ENCODE measurements at regions not wholly inside any gene's neighbourhood (a gene's known extent, or its start where the extent isn't known, plus 50 kb on each side); places are given as distances from the start of the nearest gene placed in this dataset.

- no peak for TF ChIP-seq CTCF (IDR thresholded peaks at IDR 0.05; ENCODE audit: low read depth, low read length)
- no peak for DNase-seq (ENCODE audit: low read depth in 2 of 2)
- no peak overlapping the region for H3K4me3 ChIP-seq (replicated peaks in 1 of 2; ENCODE audit: low read depth in 2 of 2, low read length in 2 of 2)
Measured at GRCh38 chr1:63718541-63718970, 55.3 kb upstream of the ROR1 start.

GRCh38 chr1:63721531-63722189 is 52.2 kb upstream of the ROR1 start:
- DNase-seq (ENCODE audit: low read depth in 2 of 2) = peak; percentile 16 to 48
- no peak for TF ChIP-seq CTCF (IDR thresholded peaks at IDR 0.05; ENCODE audit: low read depth, low read length)

GRCh38 chr1:63723602-63724001 is 50.2 kb upstream of the ROR1 start:
- DNase-seq (ENCODE audit: low read depth in 2 of 2) = peak in 1 of 2 donors; percentile 23
- no peak overlapping the region for H3K4me3 ChIP-seq (replicated peaks in 1 of 2; ENCODE audit: low read depth in 2 of 2, low read length in 2 of 2)
- no peak for TF ChIP-seq CTCF (IDR thresholded peaks at IDR 0.05; ENCODE audit: low read depth, low read length)

More at GRCh38 chr1:63721531-63722189, 52.2 kb upstream of the ROR1 start:
- H3K4me3 ChIP-seq (replicated peaks in 1 of 2; ENCODE audit: low read depth in 2 of 2, low read length in 2 of 2) = no peak overlapping the region
